SK-N-SH treated with all-trans-retinoic acid at 6 μM for 48 hours (cell line): ENCODE measurements at regions not wholly inside any gene's neighbourhood (a gene's known extent, or its start where the extent isn't known, plus 50 kb on each side); places are given as distances from the start of the nearest gene placed in this dataset.
"Not testable (repeated sequence)": the region's sequence is repeated elsewhere in the genome, so short reads cannot be mapped to it uniquely, and the experiment has no call there.

Source experiments
- ATAC-seq: fragments of 200-7000 bp; cut with Tn5 transposase; 3 replicates; pipeline ENCODE4 v1.9.1; 2020; ENCODE audit warnings: mild to moderate bottlenecking, moderate library complexity
- ARNTL ChIP-seq: fragments of 450-650 bp; formaldehyde crosslinking; IDR thresholded peaks from 2 replicates; pipeline ENCODE4 v1.5.0; 2020; ENCODE audit warnings: low read depth, mild to moderate bottlenecking, moderate library complexity, borderline replicate concordance
- BACH2 ChIP-seq: fragments of 250-450 bp; sonication (Bioruptor Pico); IDR thresholded peaks from 2 replicates; pipeline ENCODE4 v1.9.0; 2021; ENCODE audit warnings: mild to moderate bottlenecking, borderline replicate concordance
- CSDC2 ChIP-seq: fragments of 250-450 bp; sonication (Bioruptor Pico); IDR thresholded peaks from 2 replicates; pipeline ENCODE4 v1.5.0; 2020; ENCODE audit warnings: mild to moderate bottlenecking, moderate library complexity
- ESRRG ChIP-seq: fragments of 250-450 bp; sonication (Bioruptor Pico); IDR thresholded peaks from 2 replicates; pipeline ENCODE4 v1.6.1; 2021; ENCODE audit warnings: mild to moderate bottlenecking
- GLIS3 ChIP-seq: fragments of 250-450 bp; sonication (Bioruptor Pico); IDR thresholded peaks from 2 replicates; pipeline ENCODE4 v1.5.0; 2020; ENCODE audit warnings: mild to moderate bottlenecking, moderate library complexity
- ISL1 ChIP-seq: fragments of 250-450 bp; sonication (Bioruptor Pico); IDR thresholded peaks from 2 replicates; pipeline ENCODE4 v2.1.2; 2022; ENCODE audit warnings: mild to moderate bottlenecking, moderate library complexity
- OSR1 ChIP-seq: fragments of 250-450 bp; sonication (Bioruptor Pico); IDR thresholded peaks from 2 replicates; pipeline ENCODE4 v1.8.0; 2022; ENCODE audit warnings: moderate library complexity, mild to moderate bottlenecking, inconsistent platforms
- PPARA ChIP-seq: fragments of 250-450 bp; sonication (Bioruptor Pico); IDR thresholded peaks from 2 replicates; pipeline ENCODE4 v1.5.0; 2020; ENCODE audit warnings: mild to moderate bottlenecking, borderline replicate concordance
- RARB ChIP-seq: fragments of 250-450 bp; sonication (Bioruptor Pico); IDR thresholded peaks from 2 replicates; pipeline ENCODE4 v1.8.0; 2021; ENCODE audit warnings: mild to moderate bottlenecking, moderate library complexity
- SNAI2 ChIP-seq: fragments of 250-450 bp; sonication (Bioruptor Pico); IDR thresholded peaks from 2 replicates; pipeline ENCODE4 v1.5.0; 2020; ENCODE audit warnings: mild to moderate bottlenecking, moderate library complexity
- TCF4 ChIP-seq: fragments of 250-450 bp; sonication (Bioruptor Pico); IDR thresholded peaks from 2 replicates; pipeline ENCODE4 v1.8.0; 2021; ENCODE audit warnings: mild to moderate bottlenecking, moderate library complexity, borderline replicate concordance
- TOX ChIP-seq: fragments of 250-450 bp; sonication (Bioruptor Pico); IDR thresholded peaks from 2 replicates; pipeline ENCODE4 v1.8.0; 2021; ENCODE audit warnings: mild to moderate bottlenecking, moderate library complexity, borderline replicate concordance
- ZC3H10 ChIP-seq: fragments of 250-450 bp; sonication (Bioruptor Pico); IDR thresholded peaks from 2 replicates; pipeline ENCODE4 v1.5.1; 2021; ENCODE audit warnings: mild to moderate bottlenecking, moderate library complexity
- ZFP3 ChIP-seq: fragments of 250-450 bp; sonication (Bioruptor Pico); IDR thresholded peaks from 2 replicates; pipeline ENCODE4 v1.5.0; 2020; ENCODE audit warnings: mild to moderate bottlenecking, moderate library complexity
- ZFP30 ChIP-seq: fragments of 450-650 bp; formaldehyde crosslinking; IDR thresholded peaks from 2 replicates; pipeline ENCODE4 v1.5.0; 2022; ENCODE audit warnings: mild to moderate bottlenecking, moderate library complexity
- ZNF565 ChIP-seq: fragments of 450-650 bp; formaldehyde crosslinking; conservative IDR thresholded peaks from 2 replicates; pipeline ENCODE4 v1.5.0; 2020; ENCODE audit warnings: low read depth, mild to moderate bottlenecking, moderate library complexity
- ZNF8 ChIP-seq: fragments of 450-650 bp; formaldehyde crosslinking; IDR thresholded peaks from 2 replicates; pipeline ENCODE4 v1.5.0; 2020; ENCODE audit warnings: mild to moderate bottlenecking, moderate library complexity
- TF ChIP-seq, protein P1 (sequence below): fragments of 250-450 bp; sonication (Bioruptor Pico); IDR thresholded peaks from 2 replicates; pipeline ENCODE4 v1.8.0; 2020; ENCODE audit warnings: mild to moderate bottlenecking, moderate library complexity, borderline replicate concordance
- TF ChIP-seq, protein P2 (sequence below): fragments of 250-450 bp; sonication (Bioruptor Pico); IDR thresholded peaks from 2 replicates; pipeline ENCODE4 v1.5.0; 2020; ENCODE audit warnings: mild to moderate bottlenecking, moderate library complexity
- TF ChIP-seq, protein P3 (sequence below): fragments of 250-450 bp; sonication (Bioruptor Pico); IDR thresholded peaks from 2 replicates; pipeline ENCODE4 v1.5.1; 2020; ENCODE audit warnings: low read depth, mild to moderate bottlenecking, moderate library complexity
- TF ChIP-seq, protein P4 (sequence below): fragments of 250-450 bp; sonication (Bioruptor Pico); IDR thresholded peaks from 2 replicates; pipeline ENCODE4 v1.8.0; 2021; ENCODE audit warnings: low read depth, mild to moderate bottlenecking, moderate library complexity, borderline replicate concordance
- TF ChIP-seq, protein P5 (sequence below): fragments of 250-450 bp; sonication (Bioruptor Pico); IDR thresholded peaks from 2 replicates; pipeline ENCODE4 v1.5.1; 2021; ENCODE audit warnings: mild to moderate bottlenecking, moderate library complexity

- TF ChIP-seq, protein P1, sequence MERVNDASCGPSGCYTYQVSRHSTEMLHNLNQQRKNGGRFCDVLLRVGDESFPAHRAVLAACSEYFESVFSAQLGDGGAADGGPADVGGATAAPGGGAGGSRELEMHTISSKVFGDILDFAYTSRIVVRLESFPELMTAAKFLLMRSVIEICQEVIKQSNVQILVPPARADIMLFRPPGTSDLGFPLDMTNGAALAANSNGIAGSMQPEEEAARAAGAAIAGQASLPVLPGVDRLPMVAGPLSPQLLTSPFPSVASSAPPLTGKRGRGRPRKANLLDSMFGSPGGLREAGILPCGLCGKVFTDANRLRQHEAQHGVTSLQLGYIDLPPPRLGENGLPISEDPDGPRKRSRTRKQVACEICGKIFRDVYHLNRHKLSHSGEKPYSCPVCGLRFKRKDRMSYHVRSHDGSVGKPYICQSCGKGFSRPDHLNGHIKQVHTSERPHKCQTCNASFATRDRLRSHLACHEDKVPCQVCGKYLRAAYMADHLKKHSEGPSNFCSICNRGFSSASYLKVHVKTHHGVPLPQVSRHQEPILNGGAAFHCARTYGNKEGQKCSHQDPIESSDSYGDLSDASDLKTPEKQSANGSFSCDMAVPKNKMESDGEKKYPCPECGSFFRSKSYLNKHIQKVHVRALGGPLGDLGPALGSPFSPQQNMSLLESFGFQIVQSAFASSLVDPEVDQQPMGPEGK (CRISPR knock-in tag): no peak
- TF ChIP-seq ISL1 (CRISPR knock-in tag): no peak
- TF ChIP-seq ZNF565 (CRISPR knock-in tag): no peak
- TF ChIP-seq RARB (CRISPR knock-in tag): no peak
- no peak for TF ChIP-seq ZFP3 (CRISPR knock-in tag)
- TF ChIP-seq, protein P2, sequence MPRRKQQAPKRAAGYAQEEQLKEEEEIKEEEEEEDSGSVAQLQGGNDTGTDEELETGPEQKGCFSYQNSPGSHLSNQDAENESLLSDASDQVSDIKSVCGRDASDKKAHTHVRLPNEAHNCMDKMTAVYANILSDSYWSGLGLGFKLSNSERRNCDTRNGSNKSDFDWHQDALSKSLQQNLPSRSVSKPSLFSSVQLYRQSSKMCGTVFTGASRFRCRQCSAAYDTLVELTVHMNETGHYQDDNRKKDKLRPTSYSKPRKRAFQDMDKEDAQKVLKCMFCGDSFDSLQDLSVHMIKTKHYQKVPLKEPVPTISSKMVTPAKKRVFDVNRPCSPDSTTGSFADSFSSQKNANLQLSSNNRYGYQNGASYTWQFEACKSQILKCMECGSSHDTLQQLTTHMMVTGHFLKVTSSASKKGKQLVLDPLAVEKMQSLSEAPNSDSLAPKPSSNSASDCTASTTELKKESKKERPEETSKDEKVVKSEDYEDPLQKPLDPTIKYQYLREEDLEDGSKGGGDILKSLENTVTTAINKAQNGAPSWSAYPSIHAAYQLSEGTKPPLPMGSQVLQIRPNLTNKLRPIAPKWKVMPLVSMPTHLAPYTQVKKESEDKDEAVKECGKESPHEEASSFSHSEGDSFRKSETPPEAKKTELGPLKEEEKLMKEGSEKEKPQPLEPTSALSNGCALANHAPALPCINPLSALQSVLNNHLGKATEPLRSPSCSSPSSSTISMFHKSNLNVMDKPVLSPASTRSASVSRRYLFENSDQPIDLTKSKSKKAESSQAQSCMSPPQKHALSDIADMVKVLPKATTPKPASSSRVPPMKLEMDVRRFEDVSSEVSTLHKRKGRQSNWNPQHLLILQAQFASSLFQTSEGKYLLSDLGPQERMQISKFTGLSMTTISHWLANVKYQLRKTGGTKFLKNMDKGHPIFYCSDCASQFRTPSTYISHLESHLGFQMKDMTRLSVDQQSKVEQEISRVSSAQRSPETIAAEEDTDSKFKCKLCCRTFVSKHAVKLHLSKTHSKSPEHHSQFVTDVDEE (CRISPR knock-in tag): no peak
- TF ChIP-seq, protein P3, sequence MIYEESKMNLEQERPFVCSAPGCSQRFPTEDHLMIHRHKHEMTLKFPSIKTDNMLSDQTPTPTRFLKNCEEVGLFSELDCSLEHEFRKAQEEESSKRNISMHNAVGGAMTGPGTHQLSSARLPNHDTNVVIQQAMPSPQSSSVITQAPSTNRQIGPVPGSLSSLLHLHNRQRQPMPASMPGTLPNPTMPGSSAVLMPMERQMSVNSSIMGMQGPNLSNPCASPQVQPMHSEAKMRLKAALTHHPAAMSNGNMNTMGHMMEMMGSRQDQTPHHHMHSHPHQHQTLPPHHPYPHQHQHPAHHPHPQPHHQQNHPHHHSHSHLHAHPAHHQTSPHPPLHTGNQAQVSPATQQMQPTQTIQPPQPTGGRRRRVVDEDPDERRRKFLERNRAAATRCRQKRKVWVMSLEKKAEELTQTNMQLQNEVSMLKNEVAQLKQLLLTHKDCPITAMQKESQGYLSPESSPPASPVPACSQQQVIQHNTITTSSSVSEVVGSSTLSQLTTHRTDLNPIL: no peak
- TF ChIP-seq SNAI2 (CRISPR knock-in tag): no peak
- TF ChIP-seq, protein P4, sequence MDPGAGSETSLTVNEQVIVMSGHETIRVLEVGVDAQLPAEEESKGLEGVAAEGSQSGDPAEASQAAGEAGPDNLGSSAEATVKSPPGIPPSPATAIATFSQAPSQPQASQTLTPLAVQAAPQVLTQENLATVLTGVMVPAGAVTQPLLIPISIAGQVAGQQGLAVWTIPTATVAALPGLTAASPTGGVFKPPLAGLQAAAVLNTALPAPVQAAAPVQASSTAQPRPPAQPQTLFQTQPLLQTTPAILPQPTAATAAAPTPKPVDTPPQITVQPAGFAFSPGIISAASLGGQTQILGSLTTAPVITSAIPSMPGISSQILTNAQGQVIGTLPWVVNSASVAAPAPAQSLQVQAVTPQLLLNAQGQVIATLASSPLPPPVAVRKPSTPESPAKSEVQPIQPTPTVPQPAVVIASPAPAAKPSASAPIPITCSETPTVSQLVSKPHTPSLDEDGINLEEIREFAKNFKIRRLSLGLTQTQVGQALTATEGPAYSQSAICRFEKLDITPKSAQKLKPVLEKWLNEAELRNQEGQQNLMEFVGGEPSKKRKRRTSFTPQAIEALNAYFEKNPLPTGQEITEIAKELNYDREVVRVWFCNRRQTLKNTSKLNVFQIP: no peak
- TF ChIP-seq TCF4: no peak
- TF ChIP-seq ZC3H10: no peak
- TF ChIP-seq CSDC2 (CRISPR knock-in tag): no peak
- no peak for TF ChIP-seq TOX (CRISPR knock-in tag)
- TF ChIP-seq ZNF8 (CRISPR knock-in tag): no peak
- no peak for TF ChIP-seq BACH2
- TF ChIP-seq PPARA (CRISPR knock-in tag): no peak
- no peak for TF ChIP-seq OSR1 (CRISPR knock-in tag)
- TF ChIP-seq ESRRG (CRISPR knock-in tag): no peak
These were observed 1288.6 kb upstream of the EYS start for GRCh38 chr6:66995669-66996068.

GRCh38 chr6:66993708-66994107 lies 1286.7 kb upstream of the EYS start:
- not testable (repeated sequence) for ATAC-seq

More at GRCh38 chr6:66995669-66996068, 1288.6 kb upstream of the EYS start:
- ATAC-seq: no peak

DNA sequence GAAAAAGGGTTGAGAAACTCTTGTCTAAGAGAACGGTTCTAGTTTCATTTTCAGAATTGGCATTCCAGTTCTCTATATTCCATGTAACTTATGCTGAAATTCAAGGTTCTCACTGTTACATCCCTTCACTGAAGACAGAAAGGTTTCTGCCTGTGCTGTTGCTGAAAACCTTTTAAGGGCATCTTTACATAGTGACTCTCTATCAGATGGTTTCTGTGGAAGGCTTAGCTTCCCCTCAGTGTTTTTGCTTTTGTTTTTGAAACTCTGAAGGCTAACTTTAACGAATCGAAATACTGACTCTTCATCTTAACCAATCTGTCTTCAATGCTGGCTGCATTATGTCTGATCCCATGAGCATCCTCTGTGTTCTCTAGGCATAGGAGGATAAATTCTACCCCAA lies 1286.2 kb upstream of the EYS start:
- ATAC-seq: no peak
- TF ChIP-seq, protein P5, sequence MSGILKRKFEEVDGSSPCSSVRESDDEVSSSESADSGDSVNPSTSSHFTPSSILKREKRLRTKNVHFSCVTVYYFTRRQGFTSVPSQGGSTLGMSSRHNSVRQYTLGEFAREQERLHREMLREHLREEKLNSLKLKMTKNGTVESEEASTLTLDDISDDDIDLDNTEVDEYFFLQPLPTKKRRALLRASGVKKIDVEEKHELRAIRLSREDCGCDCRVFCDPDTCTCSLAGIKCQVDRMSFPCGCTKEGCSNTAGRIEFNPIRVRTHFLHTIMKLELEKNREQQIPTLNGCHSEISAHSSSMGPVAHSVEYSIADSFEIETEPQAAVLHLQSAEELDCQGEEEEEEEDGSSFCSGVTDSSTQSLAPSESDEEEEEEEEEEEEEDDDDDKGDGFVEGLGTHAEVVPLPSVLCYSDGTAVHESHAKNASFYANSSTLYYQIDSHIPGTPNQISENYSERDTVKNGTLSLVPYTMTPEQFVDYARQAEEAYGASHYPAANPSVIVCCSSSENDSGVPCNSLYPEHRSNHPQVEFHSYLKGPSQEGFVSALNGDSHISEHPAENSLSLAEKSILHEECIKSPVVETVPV: no peak
- TF ChIP-seq PPARA (CRISPR knock-in tag) (no peak), ESRRG (CRISPR knock-in tag) (no peak), ARNTL (CRISPR knock-in tag) (no peak), BACH2 (no peak), ISL1 (CRISPR knock-in tag) (no peak), ZFP30 (CRISPR knock-in tag) (no peak), CSDC2 (CRISPR knock-in tag) (no peak), GLIS3 (CRISPR knock-in tag) (no peak)
- TF ChIP-seq, protein P1 (CRISPR knock-in tag): no peak
